Naive B cell (primary cell): ENCODE measurements at regions not wholly inside any gene's neighbourhood (a gene's known extent, or its start where the extent isn't known, plus 50 kb on each side); places are given as distances from the start of the nearest gene placed in this dataset.

Experiments
- ATAC-seq, 2 donors: fragments of 150-1000 bp; cut with Tn5 transposase; 2 replicates each; pipeline ENCODE4 v1.10.0; 2021; ENCODE audit warnings: low read depth in 2 of 2, mild to moderate bottlenecking in 2 of 2, moderate library complexity in 2 of 2
- DNase-seq: peaks from one replicate; pipeline ENCODE4 v3.0.0; 2022
- H3K27ac Mint-ChIP-seq, 6 donors: one replicate each; pipeline ENCODE4 v1.8.0; 2020 to 2022; ENCODE audit warnings: mild to moderate bottlenecking in 6 of 6, mixed read lengths in 6 of 6, moderate library complexity in 5 of 6, inconsistent platforms in 2 of 6
- H3K27me3 Mint-ChIP-seq, 3 donors: one replicate each; pipeline ENCODE4 v1.8.0; 2021 to 2022; ENCODE audit warnings: mixed read lengths in 3 of 3, mild to moderate bottlenecking in 1 of 3
- H3K36me3 Mint-ChIP-seq, 2 donors: one replicate each; pipeline ENCODE4 v1.8.0; 2020 to 2022; ENCODE audit warnings: mixed read lengths in 2 of 2, inconsistent platforms in 1 of 2, mild to moderate bottlenecking in 1 of 2
- H3K4me1 Mint-ChIP-seq, 3 donors: one replicate each; pipeline ENCODE4 v1.8.0; 2020 to 2022; ENCODE audit warnings: mixed read lengths in 3 of 3, inconsistent platforms in 1 of 3, mild to moderate bottlenecking in 1 of 3, moderate library complexity in 1 of 3
- H3K4me3 Mint-ChIP-seq, 8 donors: one replicate each; pipeline ENCODE4 v1.8.0; 2020 to 2022; ENCODE audit warnings: mild to moderate bottlenecking in 8 of 8, mixed read lengths in 8 of 8, moderate library complexity in 8 of 8, inconsistent platforms in 2 of 8
- H3K9me3 Mint-ChIP-seq, 7 donors: one replicate each; pipeline ENCODE4 v1.8.0; 2020 to 2022; ENCODE audit warnings: mixed read lengths in 7 of 7, mild to moderate bottlenecking in 5 of 7, inconsistent platforms in 2 of 7, moderate library complexity in 1 of 7

DNA sequence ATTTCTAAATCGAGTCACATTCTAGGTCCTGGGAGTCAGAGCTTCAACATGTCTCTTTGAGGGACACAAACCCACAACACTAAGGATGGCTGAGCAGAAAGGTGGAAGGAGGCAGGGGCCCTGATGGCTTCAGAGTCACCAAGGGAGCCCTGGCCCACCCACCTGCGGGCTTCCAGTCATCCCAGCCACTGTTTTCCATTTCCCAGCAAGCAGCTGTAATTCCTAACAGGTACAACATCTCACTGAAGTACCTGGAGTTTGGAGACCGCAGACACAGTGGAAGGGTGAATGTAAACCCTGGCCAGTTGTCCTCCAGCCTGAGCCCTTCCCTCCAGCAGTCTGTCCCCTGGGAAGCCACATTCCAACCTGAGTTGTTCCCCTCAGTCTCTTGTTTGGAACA is 562.8 kb downstream of the TBC1D22A start:
- DNase-seq = no peak
- Mint-ChIP-seq H3K4me1 (no peaks in the 10 kb centered on the region), H3K27ac (no peak overlapping the region), H3K9me3 (peaks cover 0 to 11% (median 4%) of the 10 kb centered on the region in 7 donors), H3K36me3 (no peaks in the 10 kb centered on the region), H3K4me3 (no peak overlapping the region), H3K27me3 (peaks cover 19% of the 10 kb centered on the region in 3 donors)
- ATAC-seq = no peak

DNA sequence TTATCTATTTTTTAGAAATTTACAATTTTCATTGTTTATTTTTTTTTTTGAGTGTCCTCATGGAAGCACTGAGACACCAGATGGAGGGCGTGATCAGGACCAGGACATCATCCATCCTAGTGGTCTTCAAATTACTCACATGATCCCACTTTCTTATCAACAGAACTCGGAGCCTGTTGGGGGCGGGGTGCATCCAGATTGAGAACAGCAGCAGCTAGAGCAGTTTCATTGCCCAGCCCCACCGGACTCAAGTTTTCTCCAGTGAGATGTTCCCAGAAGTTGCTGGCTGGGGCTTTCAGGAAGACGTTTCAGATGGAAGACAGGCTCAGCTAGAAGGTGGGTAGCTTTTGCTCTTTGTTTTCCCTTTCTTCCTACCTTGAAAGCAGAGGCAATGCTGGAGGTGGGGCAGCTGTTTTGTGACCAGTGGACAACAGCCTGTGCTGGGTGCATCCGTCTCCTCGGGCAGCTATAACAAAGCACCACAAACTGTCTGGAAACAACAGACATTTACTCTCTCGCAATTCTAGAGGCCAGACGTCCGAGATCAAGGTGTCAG is 562.1 kb downstream of the TBC1D22A start:
- H3K27ac Mint-ChIP-seq = no peak overlapping the region
- DNase-seq (no peak), ATAC-seq (no peak)
- peaks cover 12 to 16% (median 15%) of the 10 kb centered on the region in 3 donors for H3K27me3 Mint-ChIP-seq
- no peaks in the 10 kb centered on the region for H3K36me3 Mint-ChIP-seq
- peaks cover 0 to 13% (median 5%) of the 10 kb centered on the region in 7 donors for H3K9me3 Mint-ChIP-seq
- H3K4me3 Mint-ChIP-seq = no peak overlapping the region
- H3K4me1 Mint-ChIP-seq = no peaks in the 10 kb centered on the region

DNA sequence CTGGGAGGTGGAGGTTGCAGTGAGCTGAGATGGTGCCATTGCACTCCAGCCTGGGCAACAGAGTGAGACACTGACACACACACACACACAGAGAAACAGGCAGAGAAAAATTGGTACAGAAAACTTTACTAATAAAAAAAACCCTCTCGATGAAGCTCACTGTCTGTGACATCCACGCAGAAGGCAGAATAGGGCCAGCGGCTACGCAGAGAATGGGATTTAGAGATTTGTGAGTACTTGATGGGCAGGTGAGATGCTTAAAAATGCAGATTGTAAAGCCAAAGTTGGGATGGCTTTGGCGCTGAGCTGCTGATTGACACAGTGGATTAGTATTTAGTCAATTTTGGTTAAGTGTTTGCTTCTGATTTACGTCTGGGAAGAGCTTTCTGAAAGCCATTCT is 561.1 kb downstream of the TBC1D22A start:
- Mint-ChIP-seq H3K36me3 (no peaks in the 10 kb centered on the region), H3K9me3 (peaks cover 0 to 13% (median 5%) of the 10 kb centered on the region in 7 donors), H3K27me3 (peaks cover 8 to 14% (median 14%) of the 10 kb centered on the region in 3 donors), H3K27ac (no peak overlapping the region), H3K4me3 (no peak overlapping the region), H3K4me1 (no peaks in the 10 kb centered on the region)
- no peak for DNase-seq
- no peak for ATAC-seq

DNA sequence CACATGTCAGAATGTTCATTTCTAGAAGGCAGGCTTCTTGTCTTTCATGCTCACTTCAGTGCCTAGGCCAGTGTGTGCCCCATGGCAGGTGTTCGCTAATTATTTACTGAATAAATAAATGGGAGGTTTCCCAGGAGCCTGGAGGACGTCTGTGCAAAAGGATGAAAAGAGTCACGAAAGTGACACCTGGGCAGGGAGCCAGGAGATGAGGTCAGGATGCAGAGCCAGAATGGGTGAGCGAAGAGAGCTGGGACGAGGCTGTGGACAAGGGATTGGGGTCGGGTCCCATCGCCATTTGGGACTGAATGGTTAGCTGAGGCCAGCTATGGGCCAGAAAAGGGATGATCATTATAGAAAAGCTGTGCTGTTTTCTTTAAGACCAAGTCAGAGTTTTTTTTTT is 560.4 kb downstream of the TBC1D22A start:
- ATAC-seq (no peak), DNase-seq (no peak)
- H3K36me3 Mint-ChIP-seq = no peaks in the 10 kb centered on the region
- H3K4me1 Mint-ChIP-seq = no peaks in the 10 kb centered on the region
- H3K4me3 Mint-ChIP-seq = no peak overlapping the region
- H3K27ac Mint-ChIP-seq = no peak overlapping the region
- H3K9me3 Mint-ChIP-seq = peaks cover 0 to 13% (median 5%) of the 10 kb centered on the region in 7 donors
- peaks cover 9 to 18% (median 15%) of the 10 kb centered on the region in 3 donors for H3K27me3 Mint-ChIP-seq

DNA sequence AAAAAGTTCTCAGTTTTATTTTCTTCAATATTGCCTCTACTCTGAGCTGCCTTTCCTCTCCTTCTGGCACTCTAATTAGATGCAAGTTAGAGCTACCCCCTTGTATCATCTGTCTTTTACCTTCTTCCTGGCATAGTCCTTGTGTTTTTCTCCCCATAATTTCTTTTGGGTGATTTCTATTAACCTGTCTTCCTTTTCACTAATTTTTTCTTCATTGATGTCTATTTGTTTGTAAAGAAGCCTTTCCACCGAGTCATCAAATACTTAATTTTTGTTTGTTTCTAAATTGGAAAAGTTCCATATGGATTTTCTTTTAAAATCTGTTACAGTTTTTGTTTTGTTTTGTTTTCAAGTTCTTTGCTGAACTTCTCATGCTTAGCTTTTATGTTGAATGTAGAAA is 558.1 kb downstream of the TBC1D22A start:
- Mint-ChIP-seq H3K27me3 (peaks cover 9 to 32% (median 16%) of the 10 kb centered on the region in 3 donors), H3K4me1 (no peaks in the 10 kb centered on the region), H3K4me3 (no peak overlapping the region), H3K9me3 (peaks cover 0 to 13% (median 4%) of the 10 kb centered on the region in 7 donors), H3K27ac (no peak overlapping the region), H3K36me3 (no peaks in the 10 kb centered on the region)
- no peak for ATAC-seq
- no peak for DNase-seq

DNA sequence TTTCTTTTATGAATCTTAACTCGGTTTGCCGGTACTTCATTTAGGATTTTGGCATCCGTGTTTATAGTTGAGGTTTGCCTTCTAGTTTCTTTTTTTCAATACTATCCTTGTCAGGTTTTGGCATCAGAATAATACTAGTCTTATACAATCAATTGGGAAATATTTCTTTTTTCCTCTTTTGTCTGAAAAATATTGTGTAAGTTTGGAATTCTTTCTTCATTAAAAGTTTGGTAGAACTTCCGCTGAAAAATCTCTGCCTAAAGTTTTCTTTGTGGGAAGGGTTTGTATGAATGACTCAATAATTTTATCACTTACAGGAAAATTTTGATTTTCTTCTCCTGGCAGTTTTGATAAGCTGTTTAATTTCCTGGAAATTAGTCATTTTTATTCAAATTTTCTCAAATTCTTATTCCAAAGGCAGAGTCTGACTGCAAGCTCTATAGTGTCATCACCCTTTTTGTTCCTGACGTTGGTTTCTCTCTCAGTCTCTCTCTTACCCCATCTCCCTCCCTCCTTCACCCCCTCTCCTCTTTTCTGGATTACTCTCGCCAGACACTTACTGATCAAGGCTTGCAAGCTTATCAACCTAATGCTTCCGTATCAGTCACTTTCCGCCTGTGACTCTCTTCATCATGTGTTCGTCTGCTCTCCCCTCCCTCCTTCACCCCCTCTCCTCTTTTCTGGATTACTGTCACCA is 555.7 kb downstream of the TBC1D22A start:
- peaks cover 14 to 38% (median 22%) of the 10 kb centered on the region in 3 donors for H3K27me3 Mint-ChIP-seq
- ATAC-seq (no peak), DNase-seq (no peak)
- H3K4me1 Mint-ChIP-seq = no peaks in the 10 kb centered on the region
- no peaks in the 10 kb centered on the region for H3K36me3 Mint-ChIP-seq
- H3K9me3 Mint-ChIP-seq = peaks cover 0 to 18% (median 8%) of the 10 kb centered on the region in 7 donors
- no peak overlapping the region for H3K27ac Mint-ChIP-seq
- H3K4me3 Mint-ChIP-seq = no peak overlapping the region

DNA sequence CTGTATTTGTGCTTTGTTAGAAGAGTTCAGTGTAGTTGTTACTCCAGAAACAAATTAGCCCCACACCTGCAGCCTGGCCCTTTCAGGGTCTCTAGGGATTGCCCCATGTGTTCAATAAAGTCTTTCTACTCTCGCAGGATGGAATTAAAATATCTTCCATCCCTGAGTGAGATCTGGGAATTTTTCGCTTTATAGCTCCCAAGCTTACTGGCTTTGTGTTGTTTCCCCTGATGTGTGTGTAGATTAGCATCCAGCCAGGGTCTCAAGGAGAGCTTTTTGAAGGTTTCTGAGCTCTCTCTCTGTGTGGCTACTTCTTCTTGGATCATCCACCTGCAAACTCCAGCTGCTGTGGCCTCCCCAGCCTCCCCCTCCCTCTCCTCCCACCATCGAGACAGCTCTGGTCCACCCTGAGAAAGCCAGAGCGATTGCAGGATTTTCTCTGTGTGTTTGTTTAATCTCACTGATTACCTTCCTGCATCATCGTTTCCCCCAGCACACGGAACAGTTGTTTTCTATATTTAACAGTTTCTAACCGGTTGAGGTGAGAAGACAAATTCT is 553.5 kb downstream of the TBC1D22A start:
- Mint-ChIP-seq H3K9me3 (peaks cover 0 to 26% (median 12%) of the 10 kb centered on the region in 7 donors), H3K27me3 (peaks cover 14 to 44% (median 22%) of the 10 kb centered on the region in 3 donors), H3K27ac (no peak overlapping the region), H3K4me3 (no peak overlapping the region), H3K4me1 (no peaks in the 10 kb centered on the region), H3K36me3 (peaks cover 0 to 6% of the 10 kb centered on the region in 2 donors)
- no peak for ATAC-seq
- DNase-seq = no peak

DNA sequence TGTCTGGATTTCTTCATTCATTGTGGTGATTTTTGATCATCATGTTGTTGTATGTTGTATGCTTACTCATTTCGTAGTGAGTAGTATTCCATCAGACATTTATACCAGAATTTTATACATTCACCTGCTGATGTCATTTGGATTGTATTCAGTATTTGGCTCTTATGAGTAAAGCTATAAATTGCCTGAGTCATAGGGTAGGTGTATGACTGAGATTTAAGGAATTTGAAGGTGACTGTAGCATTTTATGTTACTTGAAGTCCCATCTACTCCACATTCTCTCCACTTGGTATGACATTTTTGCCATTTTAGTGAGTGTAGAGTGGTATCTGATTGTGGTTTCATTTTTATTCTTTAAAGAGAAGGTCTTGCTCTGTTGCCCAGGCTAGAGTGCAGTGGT is 548.2 kb downstream of the TBC1D22A start:
- Mint-ChIP-seq H3K36me3 (peaks cover 0 to 11% of the 10 kb centered on the region in 2 donors), H3K4me3 (no peak overlapping the region), H3K4me1 (no peaks in the 10 kb centered on the region), H3K27me3 (peaks cover 5 to 18% (median 11%) of the 10 kb centered on the region in 3 donors), H3K27ac (no peak overlapping the region), H3K9me3 (peaks cover 4 to 34% (median 13%) of the 10 kb centered on the region in 7 donors)
- ATAC-seq (no peak), DNase-seq (no peak)

DNA sequence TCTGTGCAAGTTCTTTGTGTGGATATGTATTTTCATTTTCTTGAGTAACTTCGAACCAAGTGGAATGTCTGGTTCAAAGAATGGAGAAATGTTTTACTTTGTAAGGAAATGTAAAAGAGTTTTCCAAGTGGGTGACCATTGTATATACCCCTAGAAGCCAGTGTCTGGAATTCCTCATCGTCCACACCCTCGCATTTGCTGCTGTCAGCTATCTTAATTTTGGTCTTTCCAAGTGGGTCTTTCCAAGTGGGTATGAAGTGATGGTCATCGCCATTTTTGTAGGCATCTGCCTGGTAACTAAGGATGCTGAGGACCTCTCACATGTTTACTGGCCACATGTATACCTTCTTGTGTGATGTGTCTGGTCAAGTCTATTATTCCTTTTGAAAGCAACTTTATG is 547.5 kb downstream of the TBC1D22A start:
- Mint-ChIP-seq H3K27ac (no peak overlapping the region), H3K4me3 (no peak overlapping the region), H3K36me3 (peaks cover 0 to 11% of the 10 kb centered on the region in 2 donors), H3K9me3 (peaks cover 4 to 32% (median 13%) of the 10 kb centered on the region in 7 donors), H3K4me1 (no peaks in the 10 kb centered on the region), H3K27me3 (peaks cover 4 to 16% (median 11%) of the 10 kb centered on the region in 3 donors)
- ATAC-seq (no peak), DNase-seq (no peak)

DNA sequence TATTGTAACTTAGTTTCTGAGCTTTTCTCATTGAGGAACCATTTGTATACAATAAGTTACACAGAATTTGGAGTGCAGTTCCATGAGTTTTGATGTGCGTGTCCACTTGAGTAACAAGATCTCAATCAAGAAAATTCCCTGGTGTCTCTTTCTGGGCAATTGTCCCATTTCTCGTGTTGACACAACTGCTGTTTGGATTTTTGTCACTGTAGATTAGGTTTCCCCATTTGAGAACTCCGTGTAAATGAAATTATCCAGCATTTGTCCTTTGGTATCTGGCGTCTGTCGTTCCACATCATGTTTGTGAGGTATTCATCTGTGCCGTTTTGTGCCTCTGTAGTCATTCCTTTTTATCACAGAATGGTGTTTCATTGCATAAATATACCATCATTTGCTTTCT is 547.0 kb downstream of the TBC1D22A start:
- no peak overlapping the region for H3K27ac Mint-ChIP-seq
- peaks cover 4 to 28% (median 12%) of the 10 kb centered on the region in 7 donors for H3K9me3 Mint-ChIP-seq
- H3K4me1 Mint-ChIP-seq = no peaks in the 10 kb centered on the region
- ATAC-seq (no peak), DNase-seq (no peak)
- peaks cover 0 to 11% of the 10 kb centered on the region in 2 donors for H3K36me3 Mint-ChIP-seq
- H3K4me3 Mint-ChIP-seq = no peak overlapping the region
- peaks cover 0 to 16% (median 6%) of the 10 kb centered on the region in 3 donors for H3K27me3 Mint-ChIP-seq

DNA sequence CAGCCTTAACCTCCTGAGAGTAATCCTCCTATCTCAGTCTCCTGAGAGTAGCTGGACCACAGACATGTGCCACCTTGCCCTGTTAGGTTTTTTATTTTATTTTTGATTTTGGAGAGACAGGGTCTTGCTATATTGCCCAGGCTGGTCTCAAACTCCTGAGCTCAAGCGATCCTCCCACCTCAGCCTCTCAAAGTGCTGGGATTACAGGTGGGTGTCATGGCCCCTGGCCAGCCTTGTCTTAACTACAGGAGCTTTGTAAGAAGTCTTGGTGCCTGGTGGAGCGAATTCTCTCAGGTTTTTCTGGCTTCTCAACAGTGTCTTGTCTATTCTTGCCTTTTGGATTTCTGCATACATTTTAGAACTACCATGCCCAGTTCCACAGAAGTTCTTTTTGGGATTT is 546.4 kb downstream of the TBC1D22A start:
- no peak overlapping the region for H3K4me3 Mint-ChIP-seq
- peaks cover 0 to 12% (median 5%) of the 10 kb centered on the region in 3 donors for H3K27me3 Mint-ChIP-seq
- DNase-seq (no peak), ATAC-seq (no peak)
- H3K4me1 Mint-ChIP-seq = no peaks in the 10 kb centered on the region
- peaks cover 0 to 11% of the 10 kb centered on the region in 2 donors for H3K36me3 Mint-ChIP-seq
- H3K9me3 Mint-ChIP-seq = peaks cover 4 to 26% (median 12%) of the 10 kb centered on the region in 7 donors
- H3K27ac Mint-ChIP-seq = no peak overlapping the region

DNA sequence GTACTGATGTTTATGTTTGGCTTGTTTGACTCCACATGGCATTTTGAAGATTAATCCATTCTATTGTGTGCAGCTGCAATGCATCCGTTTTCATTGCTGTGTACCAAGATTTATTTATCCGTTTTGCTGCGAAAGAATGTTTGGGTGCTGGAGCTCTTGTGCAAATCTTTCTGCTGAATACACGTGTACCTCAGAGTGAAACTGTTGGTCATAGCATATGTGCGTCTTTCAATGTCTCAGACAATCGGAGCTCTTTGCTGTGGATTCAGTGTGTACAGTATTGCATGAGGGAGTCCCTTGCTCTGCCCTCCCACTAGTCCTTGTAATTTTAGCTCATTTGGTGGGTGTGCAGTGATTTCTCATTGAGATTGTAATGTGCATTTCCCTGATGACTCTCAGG is 545.4 kb downstream of the TBC1D22A start:
- peaks cover 0 to 11% of the 10 kb centered on the region in 2 donors for H3K36me3 Mint-ChIP-seq
- H3K27me3 Mint-ChIP-seq = peaks cover 0 to 12% (median 5%) of the 10 kb centered on the region in 3 donors
- H3K4me1 Mint-ChIP-seq = no peaks in the 10 kb centered on the region
- DNase-seq (no peak), ATAC-seq (no peak)
- H3K4me3 Mint-ChIP-seq = no peak overlapping the region
- peaks cover 4 to 19% (median 9%) of the 10 kb centered on the region in 7 donors for H3K9me3 Mint-ChIP-seq
- H3K27ac Mint-ChIP-seq = no peak overlapping the region

DNA sequence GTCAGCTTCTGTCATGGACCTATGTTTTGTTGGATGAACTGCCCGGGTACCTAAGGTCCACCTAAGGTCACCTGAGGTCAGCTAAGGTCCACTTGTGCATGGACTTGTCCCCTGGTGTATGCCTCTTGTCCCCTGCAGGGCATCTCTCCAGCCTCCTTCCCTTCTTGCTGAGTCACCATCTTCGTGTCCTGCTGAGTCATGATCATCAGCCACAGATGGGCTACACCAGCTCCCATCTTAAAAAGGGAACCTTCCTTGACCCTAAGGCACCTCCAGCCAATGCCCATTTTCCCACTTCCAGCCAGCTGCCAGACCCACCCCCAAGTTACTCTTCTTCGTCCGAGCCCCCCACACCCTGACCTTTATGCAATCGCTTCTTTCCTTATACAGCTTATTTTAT is 544.9 kb downstream of the TBC1D22A start:
- no peak for DNase-seq
- peaks cover 4 to 15% (median 8%) of the 10 kb centered on the region in 7 donors for H3K9me3 Mint-ChIP-seq
- no peaks in the 10 kb centered on the region for H3K4me1 Mint-ChIP-seq
- peaks cover 0 to 11% (median 3%) of the 10 kb centered on the region in 3 donors for H3K27me3 Mint-ChIP-seq
- H3K4me3 Mint-ChIP-seq = no peak overlapping the region
- peaks cover 0 to 9% of the 10 kb centered on the region in 2 donors for H3K36me3 Mint-ChIP-seq
- ATAC-seq = no peak
- H3K27ac Mint-ChIP-seq = no peak overlapping the region

DNA sequence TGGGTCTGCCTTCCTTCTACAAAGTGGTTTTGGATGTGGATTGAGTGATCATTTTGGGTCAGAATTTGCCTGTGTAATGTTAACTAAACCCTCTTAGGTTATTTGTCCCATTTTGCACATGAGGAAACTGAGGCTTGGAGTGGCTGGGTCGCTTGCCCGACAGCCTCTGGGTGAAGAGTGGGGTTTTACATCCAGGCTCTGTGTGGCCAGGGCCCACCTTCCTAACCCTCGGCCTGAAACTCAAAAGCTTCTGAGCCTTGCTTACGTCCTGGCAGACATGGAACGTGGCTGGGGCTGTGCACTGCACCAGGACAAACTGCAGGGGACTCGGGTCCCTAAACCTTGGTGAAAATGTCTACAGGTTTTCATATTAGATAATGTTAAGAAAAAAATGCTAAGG is 542.4 kb downstream of the TBC1D22A start:
- no peak for DNase-seq
- Mint-ChIP-seq H3K9me3 (peaks cover 5 to 10% (median 6%) of the 10 kb centered on the region in 7 donors), H3K4me1 (peaks cover 0 to 4% (median 0%) of the 10 kb centered on the region in 3 donors), H3K27me3 (peaks cover 0 to 8% (median 0%) of the 10 kb centered on the region in 3 donors), H3K27ac (no peak overlapping the region), H3K4me3 (no peak overlapping the region), H3K36me3 (peaks cover 0 to 5% of the 10 kb centered on the region in 2 donors)
- ATAC-seq = no peak
